Epithelial cell of proximal tubule (primary cell): ENCODE measurements at regions not wholly inside any gene's neighbourhood (a gene's known extent, or its start where the extent isn't known, plus 50 kb on each side); places are given as distances from the start of the nearest gene placed in this dataset.

Source experiments
- DNase-seq: peaks from one replicate; pipeline ENCODE4 v3.0.0-alpha.2; 2011; ENCODE audit warnings: low read depth
- H3K4me3 ChIP-seq: 2 replicates; pipeline ENCODE4 v1.5.1; 2011; ENCODE audit warnings: low read depth, mild to moderate bottlenecking, low read length
- CTCF ChIP-seq: conservative IDR thresholded peaks from 2 replicates; pipeline ENCODE4 v1.5.1; 2012; ENCODE audit warnings: low read depth, mild to moderate bottlenecking, low read length

GRCh38 chr11:130625578-130626306 is 177.3 kb downstream of the ADAMTS15 start:
- DNase-seq, result no peak
- H3K4me3 ChIP-seq, result no peak overlapping the region
- no peak for TF ChIP-seq CTCF

DNA sequence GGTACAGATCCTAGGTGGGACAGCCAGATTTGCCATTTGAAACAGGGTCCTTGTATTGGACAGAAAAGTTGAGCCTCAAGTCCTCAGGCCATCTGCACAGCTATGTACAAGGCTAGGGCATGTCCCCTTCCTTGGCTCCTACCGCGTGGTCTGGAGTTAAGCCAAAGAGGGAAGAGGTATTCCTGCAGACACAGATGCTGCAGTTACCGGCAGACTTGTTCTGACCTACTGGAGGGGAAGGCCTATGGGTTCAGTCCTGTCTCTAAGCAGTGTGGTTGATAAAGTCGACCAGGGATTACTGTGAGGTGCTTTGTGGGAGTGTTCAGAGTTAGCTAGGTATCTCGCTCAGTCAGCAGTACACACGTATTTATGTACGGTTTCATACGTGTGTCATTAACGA is 180.6 kb downstream of the ADAMTS15 start:
- no peak for TF ChIP-seq CTCF
- no peak for DNase-seq
- H3K4me3 ChIP-seq, result no peak overlapping the region

DNA sequence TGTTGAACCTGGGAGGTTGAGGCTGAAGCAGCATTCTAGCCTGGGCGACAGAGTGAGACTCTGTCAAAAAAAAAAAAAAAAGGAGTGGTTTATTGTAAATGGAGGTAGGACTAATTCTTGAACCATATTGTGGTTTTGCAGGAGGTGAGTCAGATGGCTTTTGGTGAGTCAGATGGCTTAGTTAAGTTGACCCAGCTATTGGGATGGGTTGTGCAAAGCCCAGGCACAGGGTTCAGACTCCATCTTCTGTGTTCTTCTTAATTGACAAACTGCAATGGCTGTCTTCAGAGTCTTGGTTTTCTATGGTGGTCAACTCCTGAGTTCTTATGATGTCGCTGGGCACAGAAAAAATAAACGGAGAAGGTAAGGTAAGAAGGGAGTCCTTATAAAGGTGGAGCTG is 182.7 kb downstream of the ADAMTS15 start:
- DNase-seq, result peak; percentile 89
- TF ChIP-seq CTCF, result no peak
- no peak overlapping the region for H3K4me3 ChIP-seq

GRCh38 chr11:130633466-130633865 is 185.0 kb downstream of the ADAMTS15 start:
- no peak overlapping the region for H3K4me3 ChIP-seq
- no peak for DNase-seq
- TF ChIP-seq CTCF, result no peak

- DNase-seq, result no peak
- no peak for TF ChIP-seq CTCF
- no peak overlapping the region for H3K4me3 ChIP-seq
Measured at GRCh38 chr11:130634186-130634585, 185.7 kb downstream of the ADAMTS15 start.

DNA sequence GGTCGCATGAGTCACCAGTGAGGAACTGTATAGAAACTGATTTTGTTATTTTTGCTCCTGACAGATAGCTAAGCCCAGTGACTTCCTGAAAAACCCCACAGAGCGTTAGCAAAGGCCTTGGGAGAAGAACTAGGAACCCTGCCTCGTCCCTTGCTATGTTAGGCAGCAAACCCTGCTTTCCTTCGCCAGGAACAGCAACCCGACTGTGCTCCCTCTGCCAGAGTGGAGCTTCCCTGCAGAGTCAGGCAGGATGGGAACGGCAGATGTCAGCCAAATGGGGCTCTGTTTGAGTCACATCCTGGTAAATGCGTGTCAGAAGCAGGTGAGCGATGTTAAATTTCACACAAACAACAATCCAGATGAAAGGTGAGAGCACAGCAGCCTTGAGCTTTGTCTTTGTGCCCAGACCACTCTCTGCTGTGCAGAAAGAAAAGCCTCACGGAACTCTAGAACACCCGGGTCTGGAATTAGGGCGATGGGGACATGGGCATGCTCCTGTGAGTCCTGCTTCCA is 186.6 kb downstream of the ADAMTS15 start:
- H3K4me3 ChIP-seq, result no peak overlapping the region
- no peak for DNase-seq
- TF ChIP-seq CTCF, result no peak
